ENCODE measurements at regions not wholly inside any gene's neighbourhood (a gene's known extent, or its start where the extent isn't known, plus 50 kb on each side); places are given as distances from the start of the nearest gene placed in this dataset.

- Histone ChIP-seq H3K9me3 (no peaks in the 10 kb centered on the region), H3K27ac (no peak overlapping the region), H3K4me1 (no peaks in the 10 kb centered on the region), H3K27me3 (no peaks in the 10 kb centered on the region), H3K4me3 (no peak overlapping the region), H3K36me3 (no peaks in the 10 kb centered on the region), H3K9ac (ENCODE audit: low read depth in 2 of 2, low read length in 2 of 2) (no peak overlapping the region)
- no peak for DNase-seq
- intact Hi-C loops (cut with DNase I): no loop called here
- TF ChIP-seq CTCF (IDR thresholded peaks at IDR 0.05): no peak
Measured at GRCh38 chr21:15289246-15289645, 224.4 kb upstream of the NRIP1 start.

- Histone ChIP-seq H3K4me3 (no peak overlapping the region), H3K4me1 (no peaks in the 10 kb centered on the region), H3K27me3 (no peaks in the 10 kb centered on the region), H3K9me3 (no peaks in the 10 kb centered on the region), H3K27ac (peak overlapping the region; percentile 14), H3K36me3 (no peaks in the 10 kb centered on the region), H3K9ac (ENCODE audit: low read depth in 2 of 2, low read length in 2 of 2) (peak overlapping the region in 1 of 2 donors; percentile 34)
- intact Hi-C loops (cut with DNase I): loop anchor here (5.0 kb wide), 1 partner anchor 187 kb away; no protein-coding TSS in a partner anchor
- TF ChIP-seq CTCF (IDR thresholded peaks at IDR 0.05): no peak
- peak; percentile 84 for DNase-seq
Measured at GRCh38 chr21:15289896-15290841, 225.4 kb upstream of the NRIP1 start.

- TF ChIP-seq CTCF (IDR thresholded peaks at IDR 0.05): no peak
- peak; percentile 43 for DNase-seq
- Histone ChIP-seq H3K36me3 (no peaks in the 10 kb centered on the region), H3K4me1 (no peaks in the 10 kb centered on the region), H3K9ac (ENCODE audit: low read depth in 2 of 2, low read length in 2 of 2) (no peak overlapping the region), H3K4me3 (no peak overlapping the region), H3K27ac (no peak overlapping the region), H3K27me3 (no peaks in the 10 kb centered on the region), H3K9me3 (no peaks in the 10 kb centered on the region)
- intact Hi-C loops (cut with DNase I): loop anchor here (5.0 kb wide), 1 partner anchor 186 kb away; no protein-coding TSS in a partner anchor
Measured at GRCh38 chr21:15291621-15292266, 226.9 kb upstream of the NRIP1 start.

GRCh38 chr21:15293240-15293639, 228.4 kb upstream of the NRIP1 start:
- no peak overlapping the region for H3K4me3 ChIP-seq
- intact Hi-C loops (cut with DNase I): loop anchor here (5.0 kb wide), 1 partner anchor 184 kb away; no protein-coding TSS in a partner anchor
- H3K27me3 ChIP-seq: no peaks in the 10 kb centered on the region
- no peaks in the 10 kb centered on the region for H3K36me3 ChIP-seq
- no peaks in the 10 kb centered on the region for H3K4me1 ChIP-seq
- DNase-seq: no peak
- H3K9ac ChIP-seq (ENCODE audit: low read depth in 2 of 2, low read length in 2 of 2): no peak overlapping the region
- H3K27ac ChIP-seq: no peak overlapping the region
- H3K9me3 ChIP-seq: no peaks in the 10 kb centered on the region
- TF ChIP-seq CTCF (IDR thresholded peaks at IDR 0.05): no peak

- no peaks in the 10 kb centered on the region for H3K36me3 ChIP-seq
- H3K27me3 ChIP-seq: no peaks in the 10 kb centered on the region
- TF ChIP-seq CTCF (IDR thresholded peaks at IDR 0.05): no peak
- no peaks in the 10 kb centered on the region for H3K4me1 ChIP-seq
- no peak overlapping the region for H3K27ac ChIP-seq
- DNase-seq: no peak
- H3K9me3 ChIP-seq: no peaks in the 10 kb centered on the region
- no peak overlapping the region for H3K4me3 ChIP-seq
- intact Hi-C loops (cut with DNase I): no loop called here
- no peak overlapping the region for H3K9ac ChIP-seq (ENCODE audit: low read depth in 2 of 2, low read length in 2 of 2)
Measured at GRCh38 chr21:15295875-15296274, 231.1 kb upstream of the NRIP1 start.

All from colonic mucosa (tissue), 4 donors.